ENCODE measurements at regions not wholly inside any gene's neighbourhood (a gene's known extent, or its start where the extent isn't known, plus 50 kb on each side); places are given as distances from the start of the nearest gene placed in this dataset.

DNA sequence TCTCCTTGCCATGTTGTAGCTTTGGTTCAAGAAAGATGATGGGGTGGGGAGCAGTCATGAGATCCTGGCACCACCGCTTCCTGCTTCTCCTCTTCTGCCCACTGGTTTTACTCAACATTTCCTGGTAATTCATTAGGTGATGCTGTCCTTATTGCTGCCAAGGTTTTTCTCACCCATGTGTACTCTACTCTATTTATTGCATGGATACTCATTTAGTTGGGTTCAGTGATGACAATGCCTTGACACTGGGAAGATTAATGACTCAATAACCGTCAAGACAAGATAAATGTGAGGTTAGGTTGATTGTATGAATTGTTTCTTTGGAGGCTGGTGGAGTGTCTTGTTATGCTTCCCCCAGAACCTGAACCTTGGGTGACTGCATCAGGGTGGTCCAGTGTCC lies 484.2 kb downstream of the SIPA1L2 start:
- Histone ChIP-seq H4K20me1 (ENCODE audit: insufficient read depth) (no peaks in the 10 kb centered on the region), H2AFZ (ENCODE audit: low read depth) (no peak overlapping the region), H3F3A (replicated peaks; ENCODE audit: insufficient read depth) (peaks cover 20% of the 10 kb centered on the region), H3K27me3 (ENCODE audit: insufficient read depth) (no peaks in the 10 kb centered on the region), H3K9ac (no peak overlapping the region), H3K4me1 (ENCODE audit: control insufficient read depth in 1 of 2, insufficient read depth in 2 of 2, low read depth in 1 of 2, low read length in 1 of 2) (peaks cover 7 to 15% of the 10 kb centered on the region in 2 experiments), H3K9me2 (no peaks in the 10 kb centered on the region; the same call in 1 of the 2 replicates), H3K9me3 (peaks cover under 1% of the 10 kb centered on the region; the same call in 1 of the 2 replicates), H3K27ac (ENCODE audit: low read depth in 2 of 2, low read length in 1 of 2) (no peak overlapping the region), H3K36me3 (replicated peaks in 1 of 2; ENCODE audit: control insufficient read depth in 1 of 2, insufficient read depth in 2 of 2, low read length in 1 of 2) (no peaks in the 10 kb centered on the region), H3K79me2 (ENCODE audit: insufficient read depth) (no peaks in the 10 kb centered on the region), H3K4me3 (ENCODE audit: low read depth in 2 of 2, low read length in 1 of 2) (no peak overlapping the region), H3K4me2 (no peak overlapping the region)
- CTCF ChIA-PET = no interaction called here
- TF ChIP-seq GATA2 (CRISPR knock-in tag; IDR thresholded peaks at IDR 0.05) (no peak), PBX3 (IDR thresholded peaks at IDR 0.05) (0 out of 2 replicates have a peak, but pooled peaks have one; percentile 8)
- WGBS (ENCODE audit: low lambda C conversion rate) = 81% methylated on average over 2 of the region's 2 CpGs
- POLR2A ChIA-PET = no interaction called here
- DNase-seq = no peak

DNA sequence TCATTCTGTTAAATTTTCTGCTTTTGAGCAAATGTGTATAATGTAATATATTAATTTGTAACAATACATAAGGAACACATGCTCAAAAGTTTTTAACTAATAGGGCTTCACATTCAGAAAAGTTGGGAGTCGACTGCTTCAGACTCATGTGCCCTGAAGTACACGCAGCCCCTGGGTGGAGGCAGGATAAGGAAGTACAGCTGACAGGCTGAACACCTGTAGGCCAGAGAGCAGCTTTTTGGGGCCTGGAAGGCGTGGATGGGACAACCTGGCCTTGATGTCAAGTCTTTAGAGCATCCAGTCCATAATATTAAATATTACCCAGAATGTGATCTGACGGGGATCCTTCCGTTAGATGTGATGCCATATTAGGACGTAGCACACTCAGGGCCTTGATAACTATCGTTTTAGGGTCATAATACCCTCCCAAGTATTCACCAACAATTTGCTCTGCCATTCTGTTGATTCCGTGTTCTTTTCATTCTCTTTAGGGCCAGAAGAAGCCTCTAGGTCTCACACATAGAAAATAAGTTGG lies 485.2 kb downstream of the SIPA1L2 start:
- Histone ChIP-seq H3K9ac (no peak overlapping the region), H3K9me2 (no peaks in the 10 kb centered on the region; the same call in 1 of the 2 replicates), H3K27me3 (ENCODE audit: insufficient read depth) (no peaks in the 10 kb centered on the region), H3K4me3 (ENCODE audit: low read depth in 2 of 2, low read length in 1 of 2) (no peak overlapping the region), H3F3A (replicated peaks; ENCODE audit: insufficient read depth) (peaks cover 20% of the 10 kb centered on the region), H3K36me3 (replicated peaks in 1 of 2; ENCODE audit: control insufficient read depth in 1 of 2, insufficient read depth in 2 of 2, low read length in 1 of 2) (no peaks in the 10 kb centered on the region), H3K79me2 (ENCODE audit: insufficient read depth) (no peaks in the 10 kb centered on the region), H3K27ac (ENCODE audit: low read depth in 2 of 2, low read length in 1 of 2) (no peak overlapping the region), H4K20me1 (ENCODE audit: insufficient read depth) (no peaks in the 10 kb centered on the region), H3K9me3 (peaks cover 5% of the 10 kb centered on the region; the same call in 1 of the 2 replicates), H3K4me1 (ENCODE audit: control insufficient read depth in 1 of 2, insufficient read depth in 2 of 2, low read depth in 1 of 2, low read length in 1 of 2) (peaks cover 7 to 15% of the 10 kb centered on the region in 2 experiments), H2AFZ (ENCODE audit: low read depth) (no peak overlapping the region), H3K4me2 (no peak overlapping the region)
- 97% methylated on average over 8 of the region's 8 CpGs for WGBS (ENCODE audit: low lambda C conversion rate)
- POLR2A ChIA-PET = no interaction called here
- no peak for TF ChIP-seq YY1 (IDR thresholded peaks at IDR 0.05; ENCODE audit: low read depth)
- TF ChIP-seq, protein P1, sequence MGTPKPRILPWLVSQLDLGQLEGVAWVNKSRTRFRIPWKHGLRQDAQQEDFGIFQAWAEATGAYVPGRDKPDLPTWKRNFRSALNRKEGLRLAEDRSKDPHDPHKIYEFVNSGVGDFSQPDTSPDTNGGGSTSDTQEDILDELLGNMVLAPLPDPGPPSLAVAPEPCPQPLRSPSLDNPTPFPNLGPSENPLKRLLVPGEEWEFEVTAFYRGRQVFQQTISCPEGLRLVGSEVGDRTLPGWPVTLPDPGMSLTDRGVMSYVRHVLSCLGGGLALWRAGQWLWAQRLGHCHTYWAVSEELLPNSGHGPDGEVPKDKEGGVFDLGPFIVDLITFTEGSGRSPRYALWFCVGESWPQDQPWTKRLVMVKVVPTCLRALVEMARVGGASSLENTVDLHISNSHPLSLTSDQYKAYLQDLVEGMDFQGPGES (IDR thresholded peaks at IDR 0.05; ENCODE audit: low read depth, low read length) = no peak
- TF ChIP-seq EZH2phosphoT487 (IDR thresholded peaks at IDR 0.05; ENCODE audit: borderline replicate concordance, low read depth) = no peak
- no peak for TF ChIP-seq JUND (IDR thresholded peaks at IDR 0.05)
- no peak for TF ChIP-seq EP300 (IDR thresholded peaks at IDR 0.05; ENCODE audit: borderline replicate concordance in 1 of 2, low read depth in 1 of 2, low read length in 1 of 2)
- CTCF ChIA-PET = no interaction called here
- no peak for DNase-seq

- peak overlapping the region; percentile 72; the same call in 1 of the 2 replicates for H2AFZ ChIP-seq (ENCODE audit: low read depth)
- DNase-seq = no peak
- CTCF ChIA-PET = no interaction called here
Observed at GRCh38 chr1:232143315-232143886, 486.5 kb downstream of the SIPA1L2 start.

More at GRCh38 chr1:232143315-232143886, 486.5 kb downstream of the SIPA1L2 start:
- 0 out of 4 replicates have a peak overlapping the region, but pooled peaks of 1 of the 2 experiments have one; percentile 1 for H3K4me3 ChIP-seq (ENCODE audit: low read depth in 2 of 2, low read length in 1 of 2)
- H3K9me2 ChIP-seq = no peaks in the 10 kb centered on the region; the same call in 1 of the 2 replicates
- no peaks in the 10 kb centered on the region for H3K27me3 ChIP-seq (ENCODE audit: insufficient read depth)
- H3K4me2 ChIP-seq = peak overlapping the region; percentile 60
- H3K9ac ChIP-seq = peak overlapping the region; percentile 26; the same call in 1 of the 2 replicates
- H3K9me3 ChIP-seq = peaks cover 5% of the 10 kb centered on the region; the same call in 1 of the 2 replicates
- H3K79me2 ChIP-seq (ENCODE audit: insufficient read depth) = no peaks in the 10 kb centered on the region
- H3K27ac ChIP-seq (ENCODE audit: low read depth in 2 of 2, low read length in 1 of 2) = peak overlapping the region; percentile 88
- peaks cover 7 to 10% of the 10 kb centered on the region in 2 experiments for H3K4me1 ChIP-seq (ENCODE audit: control insufficient read depth in 1 of 2, insufficient read depth in 2 of 2, low read depth in 1 of 2, low read length in 1 of 2)
- H4K20me1 ChIP-seq (ENCODE audit: insufficient read depth) = no peaks in the 10 kb centered on the region
- TF ChIP-seq, protein P2, sequence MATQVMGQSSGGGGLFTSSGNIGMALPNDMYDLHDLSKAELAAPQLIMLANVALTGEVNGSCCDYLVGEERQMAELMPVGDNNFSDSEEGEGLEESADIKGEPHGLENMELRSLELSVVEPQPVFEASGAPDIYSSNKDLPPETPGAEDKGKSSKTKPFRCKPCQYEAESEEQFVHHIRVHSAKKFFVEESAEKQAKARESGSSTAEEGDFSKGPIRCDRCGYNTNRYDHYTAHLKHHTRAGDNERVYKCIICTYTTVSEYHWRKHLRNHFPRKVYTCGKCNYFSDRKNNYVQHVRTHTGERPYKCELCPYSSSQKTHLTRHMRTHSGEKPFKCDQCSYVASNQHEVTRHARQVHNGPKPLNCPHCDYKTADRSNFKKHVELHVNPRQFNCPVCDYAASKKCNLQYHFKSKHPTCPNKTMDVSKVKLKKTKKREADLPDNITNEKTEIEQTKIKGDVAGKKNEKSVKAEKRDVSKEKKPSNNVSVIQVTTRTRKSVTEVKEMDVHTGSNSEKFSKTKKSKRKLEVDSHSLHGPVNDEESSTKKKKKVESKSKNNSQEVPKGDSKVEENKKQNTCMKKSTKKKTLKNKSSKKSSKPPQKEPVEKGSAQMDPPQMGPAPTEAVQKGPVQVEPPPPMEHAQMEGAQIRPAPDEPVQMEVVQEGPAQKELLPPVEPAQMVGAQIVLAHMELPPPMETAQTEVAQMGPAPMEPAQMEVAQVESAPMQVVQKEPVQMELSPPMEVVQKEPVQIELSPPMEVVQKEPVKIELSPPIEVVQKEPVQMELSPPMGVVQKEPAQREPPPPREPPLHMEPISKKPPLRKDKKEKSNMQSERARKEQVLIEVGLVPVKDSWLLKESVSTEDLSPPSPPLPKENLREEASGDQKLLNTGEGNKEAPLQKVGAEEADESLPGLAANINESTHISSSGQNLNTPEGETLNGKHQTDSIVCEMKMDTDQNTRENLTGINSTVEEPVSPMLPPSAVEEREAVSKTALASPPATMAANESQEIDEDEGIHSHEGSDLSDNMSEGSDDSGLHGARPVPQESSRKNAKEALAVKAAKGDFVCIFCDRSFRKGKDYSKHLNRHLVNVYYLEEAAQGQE (IDR thresholded peaks at IDR 0.05; ENCODE audit: low read depth, low read length) = no peak
- TF ChIP-seq, protein P3, sequence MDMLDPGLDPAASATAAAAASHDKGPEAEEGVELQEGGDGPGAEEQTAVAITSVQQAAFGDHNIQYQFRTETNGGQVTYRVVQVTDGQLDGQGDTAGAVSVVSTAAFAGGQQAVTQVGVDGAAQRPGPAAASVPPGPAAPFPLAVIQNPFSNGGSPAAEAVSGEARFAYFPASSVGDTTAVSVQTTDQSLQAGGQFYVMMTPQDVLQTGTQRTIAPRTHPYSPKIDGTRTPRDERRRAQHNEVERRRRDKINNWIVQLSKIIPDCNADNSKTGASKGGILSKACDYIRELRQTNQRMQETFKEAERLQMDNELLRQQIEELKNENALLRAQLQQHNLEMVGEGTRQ (IDR thresholded peaks at IDR 0.05; ENCODE audit: borderline replicate concordance, low read depth, low read length) = no peak
- no peak for TF ChIP-seq YY1 (IDR thresholded peaks at IDR 0.05; ENCODE audit: low read depth)
- TF ChIP-seq GATA2 (CRISPR knock-in tag; IDR thresholded peaks at IDR 0.05) = no peak
- TF ChIP-seq SMC3 (IDR thresholded peaks at IDR 0.05; ENCODE audit: low read depth, low read length) = no peak
- no peak for TF ChIP-seq MXI1 (IDR thresholded peaks at IDR 0.05; ENCODE audit: low read depth, low read length)
- no peak for TF ChIP-seq RFX5 (IDR thresholded peaks at IDR 0.05; ENCODE audit: low read length)
- POLR2A ChIA-PET = no interaction called here
- H3F3A ChIP-seq (replicated peaks; ENCODE audit: insufficient read depth) = peaks cover 20% of the 10 kb centered on the region
- WGBS (ENCODE audit: low lambda C conversion rate) = 80% methylated on average over 3 of the region's 3 CpGs
- H3K36me3 ChIP-seq (replicated peaks in 1 of 2; ENCODE audit: control insufficient read depth in 1 of 2, insufficient read depth in 2 of 2, low read length in 1 of 2) = no peaks in the 10 kb centered on the region

Data from SK-N-SH (cell line).